Cardiac fibroblast (primary cell): ENCODE measurements at regions not wholly inside any gene's neighbourhood (a gene's known extent, or its start where the extent isn't known, plus 50 kb on each side); places are given as distances from the start of the nearest gene placed in this dataset.

Experiments
- DNase-seq, 2 donors: peaks; one replicate each; pipeline versions ENCODE4 v3.0.0 to v3.0.0-alpha.2; 2010; ENCODE audit warnings: low read depth in 2 of 2
- H3K4me3 ChIP-seq, 2 donors: replicated peaks in 1 of 2; 1 replicate in 1 of 2; 2 replicates in 1 of 2; pipeline ENCODE4 v1.5.1; 2011; ENCODE audit warnings: low read depth in 2 of 2, low read length in 2 of 2, mild to moderate bottlenecking in 2 of 2, moderate library complexity in 1 of 2
- CTCF ChIP-seq: IDR thresholded peaks from one replicate; pipeline ENCODE4 v1.5.1; 2011; ENCODE audit warnings: low read depth, mild to moderate bottlenecking, low read length, inconsistent platforms

GRCh38 chr13:81986308-81986707, 1645.4 kb upstream of the SPRY2 start:
- no peak for TF ChIP-seq CTCF
- no peak overlapping the region for H3K4me3 ChIP-seq
- no peak for DNase-seq

- no peak for DNase-seq
- no peak overlapping the region for H3K4me3 ChIP-seq
- TF ChIP-seq CTCF, result no peak
These were observed 1616.2 kb upstream of the SPRY2 start for GRCh38 chr13:81957121-81957520.

GRCh38 chr13:81929988-81930387, 1589.1 kb upstream of the SPRY2 start:
- H3K4me3 ChIP-seq, result no peak overlapping the region
- no peak for TF ChIP-seq CTCF
- peak; percentile 1 to 5 for DNase-seq

DNA sequence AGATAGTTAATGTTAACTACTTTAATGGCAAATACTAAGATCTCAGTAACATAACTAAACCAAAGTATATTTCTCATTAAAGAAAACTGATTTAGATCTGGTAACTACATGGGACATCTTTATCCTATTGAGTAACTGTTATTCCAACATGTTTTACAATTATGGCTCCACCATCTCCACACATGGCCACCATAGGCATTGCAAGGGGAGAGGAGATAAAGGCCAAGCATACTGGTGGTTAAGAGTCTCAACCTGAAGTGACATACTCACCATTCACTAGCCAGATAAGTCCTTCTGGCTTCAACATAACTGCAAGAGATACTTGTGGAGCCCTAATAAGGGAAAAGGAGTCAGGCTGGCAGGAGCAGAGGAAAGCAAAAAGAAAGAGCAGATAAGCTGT, 1586.4 kb upstream of the SPRY2 start:
- TF ChIP-seq CTCF, result no peak
- no peak for DNase-seq
- H3K4me3 ChIP-seq, result no peak overlapping the region

- H3K4me3 ChIP-seq, result no peak overlapping the region
- TF ChIP-seq CTCF, result no peak
- DNase-seq, result no peak
These were observed 1576.9 kb upstream of the SPRY2 start for GRCh38 chr13:81917810-81918209.

DNA sequence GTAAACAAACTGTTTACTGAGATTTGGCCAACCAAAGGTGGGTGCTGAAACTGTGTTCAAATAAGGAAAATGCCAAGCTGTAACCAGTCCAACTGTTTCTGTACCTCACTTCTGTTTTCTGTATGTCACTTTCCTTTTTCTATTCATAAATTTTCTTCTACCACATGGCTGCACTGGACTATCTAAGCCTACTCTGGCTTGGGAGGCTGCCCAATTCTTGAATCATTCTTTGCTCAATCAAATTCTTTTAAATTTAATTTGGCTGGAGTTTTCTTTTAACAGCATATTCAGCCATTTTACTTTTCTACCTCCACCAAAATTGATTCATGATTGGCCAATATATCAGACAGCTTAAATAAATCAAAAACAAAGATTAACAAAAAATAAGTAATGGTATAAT, 1575.5 kb upstream of the SPRY2 start:
- no peak for TF ChIP-seq CTCF
- DNase-seq, result no peak
- no peak overlapping the region for H3K4me3 ChIP-seq

GRCh38 chr13:81907787-81908372, 1567.0 kb upstream of the SPRY2 start:
- no peak for TF ChIP-seq CTCF
- H3K4me3 ChIP-seq, result no peak overlapping the region
- no peak for DNase-seq
